Activated naive CD8-positive, alpha-beta T cell treated with anti-CD3 and anti-CD28 coated beads, Interleukin-2, amount 10 ng/mL, durations not matched to agents 7 days and 5 days (primary cell): ENCODE measurements at regions not wholly inside any gene's neighbourhood (a gene's known extent, or its start where the extent isn't known, plus 50 kb on each side); places are given as distances from the start of the nearest gene placed in this dataset.
"Not testable (repeated sequence)": the region's sequence is repeated elsewhere in the genome, so short reads cannot be mapped to it uniquely, and the experiment has no call there.

Experiments used
- ATAC-seq: fragments of 150-1000 bp; cut with Tn5 transposase; one replicate; pipeline ENCODE4 v1.10.0; 2021; ENCODE audit warnings: low read depth, moderate library complexity
- POLR2A ChIA-PET: fragments of 350-600 bp; sonication (Branson Sonifier 250); formaldehyde crosslinking; loops from one replicate; lab custom pipeline; 2021; ENCODE audit warnings: antibody characterized with exemption; lab: Charles Lee
- DNase-seq: peaks from one replicate; pipeline ENCODE4 v3.0.0; 2021
- H3K27ac Mint-ChIP-seq: one replicate; pipeline ENCODE4 v1.8.0; 2022; ENCODE audit warnings: mild to moderate bottlenecking, mixed read lengths
- H3K27me3 Mint-ChIP-seq: one replicate; pipeline ENCODE4 v1.8.0; 2022; ENCODE audit warnings: mild to moderate bottlenecking, moderate library complexity, mixed read lengths
- H3K36me3 Mint-ChIP-seq: one replicate; pipeline ENCODE4 v1.8.0; 2021; ENCODE audit warnings: mild to moderate bottlenecking, mixed read lengths
- H3K4me1 Mint-ChIP-seq: one replicate; pipeline ENCODE4 v1.8.0; 2021; ENCODE audit warnings: mixed read lengths
- H3K4me3 Mint-ChIP-seq: one replicate; pipeline ENCODE4 v1.8.0; 2022; ENCODE audit warnings: mild to moderate bottlenecking, moderate library complexity, mixed read lengths
- H3K9me3 Mint-ChIP-seq: one replicate; pipeline ENCODE4 v1.8.0; 2021; ENCODE audit warnings: mixed read lengths

- no peak for ATAC-seq
- Mint-ChIP-seq H3K36me3 (no peaks in the 10 kb centered on the region), H3K9me3 (no peaks in the 10 kb centered on the region), H3K4me1 (no peaks in the 10 kb centered on the region), H3K27me3 (no peaks in the 10 kb centered on the region), H3K27ac (no peak overlapping the region), H3K4me3 (no peak overlapping the region)
- POLR2A ChIA-PET: interaction anchor here (0.6 kb wide), 1 partner anchor 22 kb away, joined by 4 read pairs; no protein-coding TSS in a partner anchor
- no peak for DNase-seq
These were observed 515.6 kb downstream of the UQCRFS1 start for GRCh38 chr19:28697308-28697707.

DNA sequence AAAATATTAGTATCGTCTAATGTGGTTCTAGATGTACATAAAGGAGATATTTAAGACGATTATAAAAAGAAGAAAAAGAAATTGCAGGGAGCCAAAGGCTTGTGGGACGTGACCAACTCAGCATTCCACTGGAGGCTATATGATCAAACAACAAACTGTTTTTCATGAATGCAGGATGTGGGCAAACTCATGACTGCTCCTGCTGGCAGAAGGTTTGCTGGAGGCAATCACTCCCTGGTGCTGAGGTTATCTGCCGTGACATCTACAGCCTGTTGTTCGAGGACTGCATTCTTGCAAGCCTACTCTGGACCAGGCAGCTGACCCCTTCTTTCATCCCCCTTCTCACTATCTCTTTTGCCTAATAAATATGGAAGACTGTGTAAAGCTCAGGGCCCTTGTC lies 518.1 kb downstream of the UQCRFS1 start:
- no peaks in the 10 kb centered on the region for H3K27me3 Mint-ChIP-seq
- H3K4me3 Mint-ChIP-seq: no peak overlapping the region
- POLR2A ChIA-PET: no interaction called here

GRCh38 chr19:28691683-28692082 lies 521.3 kb downstream of the UQCRFS1 start:
- Mint-ChIP-seq H3K4me3 (no peak overlapping the region), H3K4me1 (no peaks in the 10 kb centered on the region), H3K36me3 (no peaks in the 10 kb centered on the region), H3K27ac (no peak overlapping the region), H3K27me3 (no peaks in the 10 kb centered on the region), H3K9me3 (no peaks in the 10 kb centered on the region)
- DNase-seq (no peak), ATAC-seq (no peak)
- POLR2A ChIA-PET: no interaction called here

More for the DNA sequence above, 518.1 kb downstream of the UQCRFS1 start:
- Mint-ChIP-seq H3K4me1 (no peaks in the 10 kb centered on the region), H3K27ac (no peak overlapping the region), H3K36me3 (no peaks in the 10 kb centered on the region), H3K9me3 (no peaks in the 10 kb centered on the region)
- DNase-seq (no peak), ATAC-seq (no peak)

- H3K27me3 Mint-ChIP-seq, H3K4me3 Mint-ChIP-seq, H3K9me3 Mint-ChIP-seq, H3K4me1 Mint-ChIP-seq, H3K27ac Mint-ChIP-seq, DNase-seq, POLR2A ChIA-PET, ATAC-seq, H3K36me3 Mint-ChIP-seq: not testable (repeated sequence)
These were observed 523.5 kb downstream of the UQCRFS1 start for GRCh38 chr19:28689464-28689863.

DNA sequence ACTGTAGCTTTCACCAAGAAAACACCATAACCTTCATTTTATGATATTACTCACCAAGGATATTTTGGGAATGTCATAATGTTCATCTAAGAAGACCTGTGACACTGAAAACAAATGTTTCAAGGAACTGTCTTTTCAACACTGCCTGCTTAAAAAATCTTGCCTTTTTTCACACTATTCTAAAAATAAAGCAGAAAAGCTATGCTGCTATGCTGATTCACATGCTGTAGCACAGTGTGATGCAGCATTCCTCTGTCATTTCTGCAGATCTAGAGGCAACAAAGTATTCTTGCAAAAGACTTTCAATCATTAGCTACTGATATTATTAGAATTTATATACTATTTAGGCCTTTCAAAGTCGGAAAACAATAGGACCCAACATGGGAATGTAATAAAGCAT lies 525.7 kb downstream of the UQCRFS1 start:
- Mint-ChIP-seq H3K36me3 (no peaks in the 10 kb centered on the region), H3K27me3 (no peaks in the 10 kb centered on the region), H3K27ac (no peak overlapping the region), H3K9me3 (peaks cover 5% of the 10 kb centered on the region), H3K4me1 (peaks cover 1% of the 10 kb centered on the region), H3K4me3 (no peak overlapping the region)
- no peak for ATAC-seq
- POLR2A ChIA-PET: no interaction called here
- DNase-seq: no peak

DNA sequence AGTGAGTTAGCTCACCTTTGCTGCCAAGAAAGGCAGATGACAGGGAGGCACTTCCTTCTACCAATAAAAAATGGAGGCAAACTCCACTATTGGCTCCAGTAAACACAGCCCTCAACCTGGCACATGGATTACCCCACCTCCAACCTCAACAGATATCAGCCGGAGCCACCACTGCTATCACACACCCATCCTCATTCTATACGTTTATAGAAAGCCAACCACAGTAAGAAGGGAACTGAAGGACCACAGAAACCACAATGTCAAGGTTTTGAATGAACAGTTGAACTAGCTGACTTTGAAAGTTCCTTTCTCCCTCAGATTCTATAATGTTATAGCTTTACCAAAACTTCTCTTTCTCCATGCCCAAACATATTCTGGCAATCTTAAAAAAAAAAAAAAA lies 526.2 kb downstream of the UQCRFS1 start:
- POLR2A ChIA-PET: no interaction called here
- peaks cover 5% of the 10 kb centered on the region for H3K9me3 Mint-ChIP-seq
- no peaks in the 10 kb centered on the region for H3K36me3 Mint-ChIP-seq
- no peak for ATAC-seq
- peaks cover 1% of the 10 kb centered on the region for H3K4me1 Mint-ChIP-seq
- no peak overlapping the region for H3K4me3 Mint-ChIP-seq
- no peak for DNase-seq
- H3K27ac Mint-ChIP-seq: no peak overlapping the region
- no peaks in the 10 kb centered on the region for H3K27me3 Mint-ChIP-seq

DNA sequence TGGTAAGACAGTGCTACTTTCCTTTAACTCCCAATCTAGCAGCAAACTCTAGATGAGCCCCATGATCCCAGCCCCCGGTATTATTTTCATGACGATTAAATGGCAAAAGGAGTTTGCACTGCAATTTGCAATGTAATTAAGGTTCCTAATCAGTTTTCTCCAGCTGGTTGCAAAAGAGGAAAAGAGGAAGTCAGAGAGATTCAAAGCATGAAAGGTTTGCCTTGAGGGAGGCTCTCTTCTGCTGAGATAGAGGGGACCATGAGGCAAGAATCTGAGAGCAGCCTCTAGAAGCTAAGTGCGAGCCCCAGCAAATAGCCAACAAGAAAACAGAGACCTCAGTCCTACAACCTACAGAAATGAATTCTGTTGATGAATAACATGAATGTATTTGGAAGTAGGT lies 527.1 kb downstream of the UQCRFS1 start:
- Mint-ChIP-seq H3K36me3 (no peaks in the 10 kb centered on the region), H3K4me1 (peaks cover 1% of the 10 kb centered on the region), H3K27me3 (no peaks in the 10 kb centered on the region), H3K4me3 (no peak overlapping the region), H3K27ac (no peak overlapping the region), H3K9me3 (peaks cover 5% of the 10 kb centered on the region)
- no peak for DNase-seq
- ATAC-seq: no peak
- POLR2A ChIA-PET: no interaction called here

- H3K4me3 Mint-ChIP-seq, H3K27me3 Mint-ChIP-seq, H3K4me1 Mint-ChIP-seq, H3K36me3 Mint-ChIP-seq, DNase-seq, H3K27ac Mint-ChIP-seq, POLR2A ChIA-PET, H3K9me3 Mint-ChIP-seq, ATAC-seq: not testable (repeated sequence)
These were observed 527.9 kb downstream of the UQCRFS1 start for GRCh38 chr19:28685077-28685476.

GRCh38 chr19:28680111-28680510 lies 532.8 kb downstream of the UQCRFS1 start:
- no peaks in the 10 kb centered on the region for H3K4me1 Mint-ChIP-seq
- no peak for ATAC-seq
- no peaks in the 10 kb centered on the region for H3K27me3 Mint-ChIP-seq
- H3K9me3 Mint-ChIP-seq: peaks cover 3% of the 10 kb centered on the region
- POLR2A ChIA-PET: no interaction called here
- no peak overlapping the region for H3K4me3 Mint-ChIP-seq
- H3K27ac Mint-ChIP-seq: no peak overlapping the region
- no peaks in the 10 kb centered on the region for H3K36me3 Mint-ChIP-seq
- DNase-seq: no peak

DNA sequence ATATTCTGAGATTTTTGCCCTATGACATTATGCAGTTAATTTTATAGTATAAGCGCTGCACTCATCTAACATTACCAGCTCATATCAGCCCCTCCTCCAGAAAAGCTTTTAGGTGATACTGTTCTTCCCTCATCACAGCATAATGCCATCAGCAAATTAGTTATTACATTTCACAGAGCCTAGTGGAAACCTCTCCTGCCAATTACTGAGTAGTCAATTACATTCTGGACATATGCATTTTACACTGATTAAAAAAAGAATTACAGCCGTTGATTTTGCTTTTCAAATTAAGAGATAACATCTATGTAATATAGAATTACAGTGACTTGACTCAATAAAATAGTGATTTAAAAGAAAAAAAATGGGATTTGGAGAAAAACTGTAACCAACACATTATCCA lies 542.1 kb downstream of the UQCRFS1 start:
- DNase-seq (no peak), ATAC-seq (no peak)
- Mint-ChIP-seq H3K36me3 (no peaks in the 10 kb centered on the region), H3K27ac (no peak overlapping the region), H3K9me3 (peaks cover 9% of the 10 kb centered on the region), H3K27me3 (no peaks in the 10 kb centered on the region), H3K4me3 (no peak overlapping the region), H3K4me1 (no peaks in the 10 kb centered on the region)
- POLR2A ChIA-PET: no interaction called here

- H3K4me1 Mint-ChIP-seq: no peaks in the 10 kb centered on the region
- H3K27ac Mint-ChIP-seq: no peak overlapping the region
- H3K9me3 Mint-ChIP-seq: peaks cover 9% of the 10 kb centered on the region
- POLR2A ChIA-PET: no interaction called here
- ATAC-seq (no peak), DNase-seq (no peak)
- no peak overlapping the region for H3K4me3 Mint-ChIP-seq
- H3K27me3 Mint-ChIP-seq: no peaks in the 10 kb centered on the region
- no peaks in the 10 kb centered on the region for H3K36me3 Mint-ChIP-seq
These were observed 543.1 kb downstream of the UQCRFS1 start for GRCh38 chr19:28669804-28670203.

DNA sequence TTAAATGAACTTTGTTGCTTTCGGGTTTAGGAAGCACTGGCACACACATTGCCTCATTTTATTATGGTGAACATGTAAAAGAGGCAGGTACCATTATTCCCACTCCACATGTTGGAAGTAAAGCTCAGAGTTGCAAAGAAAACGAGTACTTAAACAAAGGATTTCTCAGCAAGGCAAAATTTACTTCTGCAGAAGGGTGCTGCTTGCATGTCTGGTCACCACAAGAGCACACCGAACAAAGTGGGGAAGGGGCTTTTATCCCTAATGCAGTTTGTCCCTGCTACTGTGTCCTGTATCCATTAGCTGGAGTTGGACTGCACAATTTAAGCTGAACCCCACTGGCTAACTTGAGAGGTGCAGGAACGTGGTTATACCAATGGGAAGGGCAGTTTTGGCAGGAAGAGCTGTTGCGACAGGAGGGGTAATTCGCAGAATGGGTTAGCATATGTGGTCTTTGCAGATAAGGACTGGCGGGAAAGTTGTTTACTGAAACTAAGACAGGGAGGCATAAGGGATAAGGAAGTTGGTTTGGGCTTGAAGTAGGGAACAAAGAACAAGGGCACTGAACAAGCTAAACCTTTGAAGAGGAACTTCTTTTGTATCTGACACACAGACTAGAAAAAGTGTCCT lies 545.5 kb downstream of the UQCRFS1 start:
- no peaks in the 10 kb centered on the region for H3K27me3 Mint-ChIP-seq
- peaks cover 11% of the 10 kb centered on the region for H3K9me3 Mint-ChIP-seq
- H3K36me3 Mint-ChIP-seq: no peaks in the 10 kb centered on the region
- H3K4me1 Mint-ChIP-seq: no peaks in the 10 kb centered on the region
- H3K4me3 Mint-ChIP-seq: no peak overlapping the region
- DNase-seq (no peak), ATAC-seq (no peak)
- POLR2A ChIA-PET: no interaction called here
- no peak overlapping the region for H3K27ac Mint-ChIP-seq

DNA sequence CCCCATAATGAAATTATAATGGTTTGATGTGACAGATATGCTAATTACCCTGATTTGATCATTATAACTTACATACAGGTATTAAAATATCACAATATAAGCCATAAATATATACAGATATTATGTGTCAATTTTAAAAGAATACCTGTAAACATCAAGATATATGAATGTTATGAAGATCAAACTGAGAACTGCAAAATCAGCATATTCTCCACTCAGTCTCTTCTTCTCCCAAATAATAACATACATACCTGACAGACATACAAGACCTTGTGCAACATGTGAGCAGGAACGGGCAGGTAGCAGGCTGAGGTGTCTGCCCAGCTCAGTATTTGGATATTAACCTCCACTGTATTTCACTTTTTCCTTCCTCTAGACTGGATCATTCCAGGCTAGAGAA lies 547.2 kb downstream of the UQCRFS1 start:
- Mint-ChIP-seq H3K27ac (no peak overlapping the region), H3K36me3 (no peaks in the 10 kb centered on the region), H3K27me3 (no peaks in the 10 kb centered on the region), H3K4me3 (no peak overlapping the region), H3K4me1 (no peaks in the 10 kb centered on the region), H3K9me3 (peaks cover 11% of the 10 kb centered on the region)
- ATAC-seq: no peak
- POLR2A ChIA-PET: no interaction called here
- DNase-seq: no peak

GRCh38 chr19:28656644-28657043 lies 556.3 kb downstream of the UQCRFS1 start:
- Mint-ChIP-seq H3K36me3 (no peaks in the 10 kb centered on the region), H3K27ac (no peak overlapping the region), H3K9me3 (peaks cover 2% of the 10 kb centered on the region), H3K4me3 (no peak overlapping the region), H3K27me3 (no peaks in the 10 kb centered on the region), H3K4me1 (no peaks in the 10 kb centered on the region)
- no peak for DNase-seq
- ATAC-seq: no peak
- POLR2A ChIA-PET: no interaction called here

DNA sequence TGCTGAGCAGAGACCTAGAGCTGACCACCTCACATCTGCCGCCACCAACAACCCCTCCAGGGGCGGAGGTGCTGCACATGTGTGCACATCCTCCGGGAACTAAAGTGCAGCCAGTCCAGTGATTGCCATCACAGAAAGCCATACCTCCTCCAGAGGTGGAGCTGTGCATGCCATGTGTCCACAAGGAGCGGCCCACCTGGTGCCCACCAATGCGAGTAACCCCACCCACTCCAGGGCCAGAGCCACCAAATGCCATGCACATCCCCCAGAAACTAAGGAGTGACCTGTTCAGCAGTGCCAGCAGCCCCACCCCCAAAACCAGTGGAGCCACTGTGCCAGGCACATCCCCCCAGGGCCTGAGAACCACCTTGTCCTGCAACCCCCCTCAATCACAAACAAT lies 557.9 kb downstream of the UQCRFS1 start:
- no peak overlapping the region for H3K4me3 Mint-ChIP-seq
- H3K9me3 Mint-ChIP-seq: peaks cover 2% of the 10 kb centered on the region
- H3K4me1 Mint-ChIP-seq: no peaks in the 10 kb centered on the region
- H3K27ac Mint-ChIP-seq: no peak overlapping the region
- POLR2A ChIA-PET: no interaction called here
- no peak for ATAC-seq
- H3K27me3 Mint-ChIP-seq: no peaks in the 10 kb centered on the region
- DNase-seq: no peak
- no peaks in the 10 kb centered on the region for H3K36me3 Mint-ChIP-seq
